Panc1 (cell line): ENCODE measurements at regions not wholly inside any gene's neighbourhood (a gene's known extent, or its start where the extent isn't known, plus 50 kb on each side); places are given as distances from the start of the nearest gene placed in this dataset.

ENCODE experiments used
- ATAC-seq: fragments of 200-7000 bp; cut with Tn5 transposase; 2 replicates; pipeline ENCODE4 v1.9.1; 2020; ENCODE audit warnings: mild to moderate bottlenecking, moderate library complexity
- BruUV-seq: library from RNA; stranded (reverse); fragments of 400-500 nt; replicated peaks from 2 replicates; lab custom pipeline; 2021; lab: Mats Ljungman, UMichigan
- CTCF ChIA-PET: fragments of 300-600 bp; sonication (Branson Sonifier 250); formaldehyde crosslinking; loops from one replicate; lab custom pipeline; 2022; ENCODE audit warnings: antibody characterized with exemption; lab: Charles Lee
- POLR2A ChIA-PET: fragments of 300-600 bp; sonication (Branson Sonifier 250); formaldehyde crosslinking; loops from one replicate; lab custom pipeline; 2022; ENCODE audit warnings: antibody characterized with exemption; lab: Charles Lee
- DNase-seq: peaks from one replicate; pipeline ENCODE4 v3.0.0-alpha.2; 2010; ENCODE audit warnings: low read depth, low spot score
- H3K27ac ChIP-seq: 2 replicates; pipeline ENCODE4 v1.5.1; 2011; ENCODE audit warnings: mild to moderate bottlenecking, low read length, inconsistent platforms
- H3K27me3 ChIP-seq: fragments of 200-500 bp; sonication (Bioruptor generic); 2 replicates; pipeline ENCODE4 v1.6.0; 2014; ENCODE audit warnings: low read length, inconsistent platforms; ENCODE audit not compliant: control insufficient read depth, insufficient read depth
- H3K36me3 ChIP-seq: fragments of 200-500 bp; sonication (Bioruptor generic); 2 replicates; pipeline ENCODE4 v1.5.1; 2014; ENCODE audit warnings: inconsistent platforms, mild to moderate bottlenecking, low read length, moderate library complexity; ENCODE audit not compliant: control insufficient read depth, insufficient read depth
- H3K4me1 ChIP-seq: 2 replicates; pipeline ENCODE4 v1.5.1; 2011; ENCODE audit warnings: inconsistent platforms, mild to moderate bottlenecking, low read length, moderate library complexity; ENCODE audit not compliant: control insufficient read depth, insufficient read depth
- H3K4me3 ChIP-seq, 2 experiments: 2 replicates each; pipeline ENCODE4 v1.5.1; 2011 to 2012; ENCODE audit warnings: low read depth in 2 of 2, low read length in 2 of 2, mild to moderate bottlenecking in 2 of 2, inconsistent platforms in 1 of 2, moderate library complexity in 1 of 2
- H3K9me3 ChIP-seq: fragments of 200-500 bp; sonication (Bioruptor generic); 2 replicates; pipeline ENCODE4 v1.5.1; 2014; ENCODE audit warnings: low read depth, mild to moderate bottlenecking, inconsistent platforms, low read length, moderate library complexity; ENCODE audit not compliant: control insufficient read depth, insufficient read depth
- POLR2AphosphoS5 ChIP-seq: IDR thresholded peaks from 2 replicates; pipeline ENCODE4 v1.6.1; 2012; ENCODE audit warnings: mild to moderate bottlenecking, low read depth, low read length, moderate library complexity
- SIN3A ChIP-seq: IDR thresholded peaks from 2 replicates; pipeline ENCODE4 v1.6.1; 2012; ENCODE audit warnings: low read depth, mild to moderate bottlenecking, low read length, moderate library complexity, borderline replicate concordance; ENCODE audit not compliant: insufficient read depth
- TCF7L2 ChIP-seq: IDR thresholded peaks from 2 replicates; pipeline ENCODE4 v1.6.1; 2011; ENCODE audit warnings: mild to moderate bottlenecking, low read depth, low read length, inconsistent platforms
- in situ Hi-C: cut with HindIII; loops from 2 replicates; pipeline ENCODE4 v1.10.0; 2016; ENCODE audit warnings: low sequenced_read_pairs, low pct_unique_long_range_greater_than_20kb
- intact Hi-C: fragments of 100-400 bp; cut with micrococcal nuclease; formaldehyde crosslinking; loops from one replicate; pipeline ENCODE4 v1.10.0; 2022; ENCODE audit not compliant: unreplicated experiment
- TF ChIP-seq, protein P1 (sequence below), 2 experiments: IDR thresholded peaks; 2 replicates each; pipeline ENCODE4 v1.6.1; 2011 to 2012; ENCODE audit warnings: low read depth in 2 of 2, control low read depth in 1 of 2, low read length in 1 of 2, mild to moderate bottlenecking in 1 of 2, moderate library complexity in 1 of 2; ENCODE audit not compliant: insufficient read depth in 1 of 2
- TF ChIP-seq, protein P2 (sequence below): fragments of 450-650 bp; IDR thresholded peaks from 2 replicates; pipeline ENCODE4 v1.5.1; 2017; ENCODE audit warnings: mild to moderate bottlenecking

DNA sequence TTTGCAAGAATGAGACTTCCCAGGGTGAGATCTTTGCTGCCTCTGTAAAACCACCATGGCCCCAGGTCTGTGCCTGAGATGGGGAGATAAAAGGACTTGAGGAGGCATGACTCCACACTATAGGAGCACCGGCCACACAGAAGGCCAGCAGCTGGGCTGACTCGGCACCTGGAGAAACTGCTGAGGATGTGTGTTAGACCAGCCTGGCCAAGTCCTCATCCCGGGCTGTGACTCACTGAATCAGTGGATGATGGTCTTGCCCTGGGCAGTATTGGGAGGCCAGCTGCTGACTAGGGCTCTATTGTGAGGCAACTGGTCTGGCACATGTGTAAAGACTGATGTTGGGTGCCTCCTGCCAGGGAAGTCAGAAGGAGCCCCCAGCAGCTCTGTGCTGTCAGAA, 286.2 kb downstream of the ACTL7B start:
- ATAC-seq = no peak
- H3K27me3 ChIP-seq = no peaks in the 10 kb centered on the region
- H3K27ac ChIP-seq = no peak overlapping the region
- H3K4me3 ChIP-seq = no peak overlapping the region
- intact Hi-C loops (loop anchor here (5.0 kb wide), 1 partner anchor 1087 kb away; no protein-coding TSS in a partner anchor), in situ Hi-C loops (no loop called here)
- no peak for DNase-seq
- H3K4me1 ChIP-seq = no peaks in the 10 kb centered on the region
- no peaks in the 10 kb centered on the region for H3K36me3 ChIP-seq
- CTCF ChIA-PET = interaction anchor here (0.5 kb wide), 1 partner anchor 38 kb away, joined by 4 read pairs; no protein-coding TSS in a partner anchor
- BruUV-seq = no TSS peak
- TF ChIP-seq, protein P1, sequence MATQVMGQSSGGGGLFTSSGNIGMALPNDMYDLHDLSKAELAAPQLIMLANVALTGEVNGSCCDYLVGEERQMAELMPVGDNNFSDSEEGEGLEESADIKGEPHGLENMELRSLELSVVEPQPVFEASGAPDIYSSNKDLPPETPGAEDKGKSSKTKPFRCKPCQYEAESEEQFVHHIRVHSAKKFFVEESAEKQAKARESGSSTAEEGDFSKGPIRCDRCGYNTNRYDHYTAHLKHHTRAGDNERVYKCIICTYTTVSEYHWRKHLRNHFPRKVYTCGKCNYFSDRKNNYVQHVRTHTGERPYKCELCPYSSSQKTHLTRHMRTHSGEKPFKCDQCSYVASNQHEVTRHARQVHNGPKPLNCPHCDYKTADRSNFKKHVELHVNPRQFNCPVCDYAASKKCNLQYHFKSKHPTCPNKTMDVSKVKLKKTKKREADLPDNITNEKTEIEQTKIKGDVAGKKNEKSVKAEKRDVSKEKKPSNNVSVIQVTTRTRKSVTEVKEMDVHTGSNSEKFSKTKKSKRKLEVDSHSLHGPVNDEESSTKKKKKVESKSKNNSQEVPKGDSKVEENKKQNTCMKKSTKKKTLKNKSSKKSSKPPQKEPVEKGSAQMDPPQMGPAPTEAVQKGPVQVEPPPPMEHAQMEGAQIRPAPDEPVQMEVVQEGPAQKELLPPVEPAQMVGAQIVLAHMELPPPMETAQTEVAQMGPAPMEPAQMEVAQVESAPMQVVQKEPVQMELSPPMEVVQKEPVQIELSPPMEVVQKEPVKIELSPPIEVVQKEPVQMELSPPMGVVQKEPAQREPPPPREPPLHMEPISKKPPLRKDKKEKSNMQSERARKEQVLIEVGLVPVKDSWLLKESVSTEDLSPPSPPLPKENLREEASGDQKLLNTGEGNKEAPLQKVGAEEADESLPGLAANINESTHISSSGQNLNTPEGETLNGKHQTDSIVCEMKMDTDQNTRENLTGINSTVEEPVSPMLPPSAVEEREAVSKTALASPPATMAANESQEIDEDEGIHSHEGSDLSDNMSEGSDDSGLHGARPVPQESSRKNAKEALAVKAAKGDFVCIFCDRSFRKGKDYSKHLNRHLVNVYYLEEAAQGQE (IDR thresholded peaks at IDR 0.05; ENCODE audit: insufficient read depth in 1 of 2, low read depth in 2 of 2, low read length in 1 of 2) = no peak
- TF ChIP-seq, protein P2, sequence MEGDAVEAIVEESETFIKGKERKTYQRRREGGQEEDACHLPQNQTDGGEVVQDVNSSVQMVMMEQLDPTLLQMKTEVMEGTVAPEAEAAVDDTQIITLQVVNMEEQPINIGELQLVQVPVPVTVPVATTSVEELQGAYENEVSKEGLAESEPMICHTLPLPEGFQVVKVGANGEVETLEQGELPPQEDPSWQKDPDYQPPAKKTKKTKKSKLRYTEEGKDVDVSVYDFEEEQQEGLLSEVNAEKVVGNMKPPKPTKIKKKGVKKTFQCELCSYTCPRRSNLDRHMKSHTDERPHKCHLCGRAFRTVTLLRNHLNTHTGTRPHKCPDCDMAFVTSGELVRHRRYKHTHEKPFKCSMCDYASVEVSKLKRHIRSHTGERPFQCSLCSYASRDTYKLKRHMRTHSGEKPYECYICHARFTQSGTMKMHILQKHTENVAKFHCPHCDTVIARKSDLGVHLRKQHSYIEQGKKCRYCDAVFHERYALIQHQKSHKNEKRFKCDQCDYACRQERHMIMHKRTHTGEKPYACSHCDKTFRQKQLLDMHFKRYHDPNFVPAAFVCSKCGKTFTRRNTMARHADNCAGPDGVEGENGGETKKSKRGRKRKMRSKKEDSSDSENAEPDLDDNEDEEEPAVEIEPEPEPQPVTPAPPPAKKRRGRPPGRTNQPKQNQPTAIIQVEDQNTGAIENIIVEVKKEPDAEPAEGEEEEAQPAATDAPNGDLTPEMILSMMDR = no peak
- TF ChIP-seq TCF7L2 (no peak), POLR2AphosphoS5 (no peak), SIN3A (no peak)
- H3K9me3 ChIP-seq = no peaks in the 10 kb centered on the region
- POLR2A ChIA-PET = no interaction called here

DNA sequence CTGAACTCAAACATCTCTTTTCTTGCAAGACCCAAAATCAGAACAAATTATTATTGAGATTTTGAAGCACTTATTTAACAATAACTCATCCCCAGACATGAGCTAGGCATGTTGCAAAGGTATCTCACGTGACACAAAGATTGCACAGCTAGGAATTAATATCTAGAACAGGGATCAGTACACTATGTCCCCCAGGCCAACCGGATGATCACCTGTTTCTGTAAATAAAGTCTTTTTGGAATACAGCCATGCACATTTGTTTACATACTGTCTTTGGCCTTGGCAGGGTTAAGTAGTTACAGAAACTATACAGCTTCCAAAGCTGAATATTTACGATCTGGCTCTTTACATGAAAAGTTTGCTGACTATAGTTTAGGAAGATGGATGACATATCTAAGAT, 287.7 kb downstream of the ACTL7B start:
- no peaks in the 10 kb centered on the region for H3K36me3 ChIP-seq
- H3K4me3 ChIP-seq = no peak overlapping the region
- intact Hi-C loops (loop anchor here (5.0 kb wide), 1 partner anchor 1086 kb away; no protein-coding TSS in a partner anchor), in situ Hi-C loops (no loop called here)
- POLR2A ChIA-PET = no interaction called here
- TF ChIP-seq SIN3A = no peak
- no peak for TF ChIP-seq POLR2AphosphoS5
- TF ChIP-seq, protein P1 (IDR thresholded peaks at IDR 0.05; ENCODE audit: insufficient read depth in 1 of 2, low read depth in 2 of 2, low read length in 1 of 2) = no peak
- TF ChIP-seq, protein P2 = no peak
- no peak for TF ChIP-seq TCF7L2
- no peaks in the 10 kb centered on the region for H3K9me3 ChIP-seq
- no peak overlapping the region for H3K27ac ChIP-seq
- ATAC-seq (no peak), DNase-seq (no peak)
- BruUV-seq = no TSS peak
- CTCF ChIA-PET = no interaction called here
- no peaks in the 10 kb centered on the region for H3K4me1 ChIP-seq
- no peaks in the 10 kb centered on the region for H3K27me3 ChIP-seq
